ENCODE measurements at regions not wholly inside any gene's neighbourhood (a gene's known extent, or its start where the extent isn't known, plus 50 kb on each side); places are given as distances from the start of the nearest gene placed in this dataset.

- TF ChIP-seq, protein P1, sequence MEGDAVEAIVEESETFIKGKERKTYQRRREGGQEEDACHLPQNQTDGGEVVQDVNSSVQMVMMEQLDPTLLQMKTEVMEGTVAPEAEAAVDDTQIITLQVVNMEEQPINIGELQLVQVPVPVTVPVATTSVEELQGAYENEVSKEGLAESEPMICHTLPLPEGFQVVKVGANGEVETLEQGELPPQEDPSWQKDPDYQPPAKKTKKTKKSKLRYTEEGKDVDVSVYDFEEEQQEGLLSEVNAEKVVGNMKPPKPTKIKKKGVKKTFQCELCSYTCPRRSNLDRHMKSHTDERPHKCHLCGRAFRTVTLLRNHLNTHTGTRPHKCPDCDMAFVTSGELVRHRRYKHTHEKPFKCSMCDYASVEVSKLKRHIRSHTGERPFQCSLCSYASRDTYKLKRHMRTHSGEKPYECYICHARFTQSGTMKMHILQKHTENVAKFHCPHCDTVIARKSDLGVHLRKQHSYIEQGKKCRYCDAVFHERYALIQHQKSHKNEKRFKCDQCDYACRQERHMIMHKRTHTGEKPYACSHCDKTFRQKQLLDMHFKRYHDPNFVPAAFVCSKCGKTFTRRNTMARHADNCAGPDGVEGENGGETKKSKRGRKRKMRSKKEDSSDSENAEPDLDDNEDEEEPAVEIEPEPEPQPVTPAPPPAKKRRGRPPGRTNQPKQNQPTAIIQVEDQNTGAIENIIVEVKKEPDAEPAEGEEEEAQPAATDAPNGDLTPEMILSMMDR (IDR thresholded peaks at IDR 0.05; ENCODE audit: poor library complexity) = no peak
- TF ChIP-seq EZH2 (IDR thresholded peaks at IDR 0.05; ENCODE audit: borderline replicate concordance) (no peak), EZH2phosphoT487 (IDR thresholded peaks at IDR 0.05; ENCODE audit: low read depth, severe bottlenecking, unreplicated experiment) (no peak)
Observed at GRCh38 chr3:164677317-164677716, 401.0 kb downstream of the SI start.

Data from hepatocyte (in vitro differentiated cells).